ENCODE measurements at regions not wholly inside any gene's neighbourhood (a gene's known extent, or its start where the extent isn't known, plus 50 kb on each side); places are given as distances from the start of the nearest gene placed in this dataset.
A peak's percentile ranks its signal among the peaks of the same experiment; 100 is the strongest.
"Not testable (repeated sequence)": the region's sequence is repeated elsewhere in the genome, so short reads cannot be mapped to it uniquely, and the experiment has no call there.

DNA sequence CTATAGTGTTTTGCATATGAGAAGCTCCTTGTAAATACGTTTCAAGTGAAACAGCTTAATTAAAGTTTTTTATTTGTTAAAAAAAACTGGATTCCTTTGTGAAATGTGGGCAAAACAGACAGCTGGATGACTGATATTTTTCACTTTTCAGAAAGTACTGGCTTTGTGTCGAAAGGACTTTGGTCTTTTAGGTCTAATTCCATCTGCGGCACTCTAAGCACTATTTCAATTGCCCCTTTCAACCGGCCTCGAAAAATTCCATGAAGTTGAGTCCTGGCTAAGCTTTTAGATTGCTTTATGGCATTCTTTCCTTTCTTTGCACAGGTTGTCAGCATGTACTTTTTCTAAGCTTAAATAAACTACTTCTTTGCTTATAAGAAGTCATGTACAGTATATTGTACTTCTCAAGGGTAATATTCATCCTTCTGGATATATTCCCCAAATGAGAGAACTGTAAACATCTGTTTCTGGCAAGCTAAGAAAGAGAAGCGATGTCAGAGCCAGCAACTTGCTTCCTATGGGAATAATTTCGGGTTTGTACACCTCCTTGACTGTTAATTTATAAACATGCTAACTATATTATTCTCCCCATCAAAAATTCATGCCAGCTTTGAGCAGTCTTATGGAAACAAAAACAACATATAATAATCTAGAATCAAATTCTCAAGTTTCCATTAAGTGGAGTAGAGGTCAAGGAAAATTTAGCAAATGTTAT is 611.3 kb downstream of the ETNK1 start:
- no peak overlapping the region for H3K4me3 Mint-ChIP-seq
- no peaks in the 10 kb centered on the region for H3K4me1 Mint-ChIP-seq
- H3K27ac Mint-ChIP-seq = no peak overlapping the region
- no peaks in the 10 kb centered on the region for H3K36me3 Mint-ChIP-seq
- H3K27me3 Mint-ChIP-seq = no peaks in the 10 kb centered on the region
- peaks cover 0 to 1% (median 0%) of the 10 kb centered on the region in 9 donors for H3K9me3 Mint-ChIP-seq
- POLR2A ChIA-PET = no interaction called here
- no peak for DNase-seq
- no peak for ATAC-seq

DNA sequence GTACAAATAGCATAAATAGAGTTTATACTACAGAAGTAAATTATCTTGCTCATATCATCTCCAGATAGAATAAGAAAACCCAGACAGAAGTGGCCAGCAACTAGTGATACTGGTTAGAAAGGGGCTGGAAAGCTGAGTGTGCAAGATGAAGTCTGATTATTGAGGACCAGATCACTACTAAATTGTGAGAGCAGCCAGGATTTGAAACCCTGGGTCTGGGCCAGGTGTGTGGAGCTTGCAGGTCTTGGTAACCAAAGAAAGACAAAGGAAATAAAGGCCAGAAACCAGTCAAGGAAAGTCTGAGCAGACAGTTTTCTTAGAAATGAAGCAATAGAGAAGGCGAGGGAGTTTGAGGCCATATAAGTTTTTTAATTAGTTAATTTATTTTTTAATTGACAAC is 611.8 kb downstream of the ETNK1 start:
- Mint-ChIP-seq H3K4me1 (no peaks in the 10 kb centered on the region), H3K9me3 (peaks cover 0 to 1% (median 0%) of the 10 kb centered on the region in 9 donors), H3K27me3 (no peaks in the 10 kb centered on the region), H3K4me3 (no peak overlapping the region), H3K27ac (no peak overlapping the region), H3K36me3 (no peaks in the 10 kb centered on the region)
- ATAC-seq = no peak
- POLR2A ChIA-PET = no interaction called here
- no peak for DNase-seq

DNA sequence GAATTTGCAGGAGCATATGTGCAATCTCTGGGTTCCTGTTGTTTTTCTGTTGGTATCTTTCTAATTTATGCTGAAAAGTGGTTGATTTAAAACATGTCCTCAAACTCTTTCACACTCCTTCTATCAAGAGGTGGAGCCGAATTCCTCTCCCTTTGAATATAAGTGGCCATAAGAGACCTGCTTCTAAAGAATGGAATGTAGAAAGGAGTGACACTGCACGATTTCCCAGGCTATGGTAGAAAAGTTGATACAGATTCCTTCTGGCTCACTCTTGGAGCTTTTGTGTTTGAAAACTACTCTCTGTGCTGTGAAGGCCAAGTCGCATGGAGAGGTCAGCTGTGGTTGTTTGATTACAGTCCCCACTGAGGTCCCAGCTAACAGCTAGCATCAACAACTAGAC is 613.2 kb downstream of the ETNK1 start:
- H3K9me3 Mint-ChIP-seq = peaks cover 0 to 10% (median 0%) of the 10 kb centered on the region in 9 donors
- no peak overlapping the region for H3K27ac Mint-ChIP-seq
- H3K4me1 Mint-ChIP-seq = no peaks in the 10 kb centered on the region
- no peak for DNase-seq
- no peaks in the 10 kb centered on the region for H3K36me3 Mint-ChIP-seq
- no peaks in the 10 kb centered on the region for H3K27me3 Mint-ChIP-seq
- H3K4me3 Mint-ChIP-seq = no peak overlapping the region
- POLR2A ChIA-PET = no interaction called here
- ATAC-seq = no peak

DNA sequence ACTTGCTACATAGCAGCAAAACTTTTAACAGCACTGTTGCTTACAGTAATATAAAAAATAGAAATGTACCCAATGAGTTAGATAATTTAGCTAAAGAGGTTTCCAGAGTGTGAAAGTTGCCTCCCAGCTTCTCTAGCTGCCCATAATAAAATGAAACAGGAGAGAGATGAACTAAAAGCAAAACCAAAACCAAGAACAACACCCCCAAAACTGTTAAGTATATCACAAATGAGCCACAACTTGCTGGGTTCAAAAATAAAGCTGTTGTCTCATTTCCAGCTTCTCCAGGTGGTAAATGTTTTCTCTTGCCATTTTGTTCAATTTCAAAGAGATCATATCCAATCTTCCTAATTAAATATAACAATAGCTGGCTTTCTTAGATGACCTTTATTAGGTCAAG is 614.0 kb downstream of the ETNK1 start:
- POLR2A ChIA-PET = no interaction called here
- ATAC-seq (no peak), DNase-seq (no peak)
- peaks cover 0 to 2% (median 0%) of the 10 kb centered on the region in 5 donors for H3K27me3 Mint-ChIP-seq
- no peak overlapping the region for H3K27ac Mint-ChIP-seq
- no peak overlapping the region for H3K4me3 Mint-ChIP-seq
- peaks cover 0 to 17% (median 0%) of the 10 kb centered on the region in 9 donors for H3K9me3 Mint-ChIP-seq
- H3K36me3 Mint-ChIP-seq = no peaks in the 10 kb centered on the region
- H3K4me1 Mint-ChIP-seq = no peaks in the 10 kb centered on the region

DNA sequence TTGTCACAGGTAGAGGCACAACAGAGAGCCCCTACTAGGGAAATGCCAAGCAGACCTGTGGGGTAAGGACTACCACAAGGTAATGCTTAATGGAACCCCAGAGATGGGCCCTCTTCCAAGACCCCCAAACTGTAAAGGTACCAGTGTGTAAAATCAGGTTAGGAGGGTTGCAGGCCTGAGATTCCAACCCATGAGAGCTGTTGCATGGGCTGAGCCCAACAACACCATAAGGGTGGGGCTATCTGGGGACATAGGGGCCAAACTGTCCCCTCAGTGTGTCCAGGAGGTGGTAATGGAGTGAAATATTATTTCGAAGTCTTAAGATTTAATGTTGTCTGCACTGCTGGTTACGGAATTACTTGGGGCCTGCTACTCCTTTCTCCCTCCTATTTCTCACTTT is 620.2 kb downstream of the ETNK1 start:
- no peak overlapping the region for H3K4me3 Mint-ChIP-seq
- H3K36me3 Mint-ChIP-seq = no peaks in the 10 kb centered on the region
- no peaks in the 10 kb centered on the region for H3K4me1 Mint-ChIP-seq
- no peak overlapping the region for H3K27ac Mint-ChIP-seq
- ATAC-seq (no peak), DNase-seq (no peak)
- POLR2A ChIA-PET = no interaction called here
- peaks cover 0 to 23% (median 0%) of the 10 kb centered on the region in 9 donors for H3K9me3 Mint-ChIP-seq
- H3K27me3 Mint-ChIP-seq = peaks cover 0 to 4% (median 0%) of the 10 kb centered on the region in 5 donors

DNA sequence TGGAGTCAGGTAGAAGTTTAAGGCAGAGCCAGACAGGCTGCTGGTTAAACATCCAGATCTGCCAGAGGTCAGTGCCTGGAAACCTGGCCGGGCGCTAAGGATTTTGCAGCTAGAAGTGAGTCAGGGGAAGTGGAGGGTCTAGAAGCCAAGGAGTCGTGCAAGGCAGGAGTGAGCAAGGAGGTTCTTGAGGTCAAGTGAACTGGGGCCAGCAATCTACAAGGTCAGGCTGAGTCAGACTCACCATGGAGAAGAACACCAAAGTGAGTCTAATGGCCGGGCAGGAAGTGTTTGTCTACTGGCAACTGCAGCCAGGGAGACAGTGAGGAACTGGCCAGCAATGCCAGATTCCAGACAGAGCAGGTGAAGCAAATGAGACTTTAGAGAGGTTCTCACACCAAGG is 628.2 kb downstream of the ETNK1 start:
- H3K27me3 Mint-ChIP-seq = peaks cover 0 to 8% (median 0%) of the 10 kb centered on the region in 5 donors
- no peak overlapping the region for H3K4me3 Mint-ChIP-seq
- no peak overlapping the region for H3K27ac Mint-ChIP-seq
- POLR2A ChIA-PET = no interaction called here
- H3K4me1 Mint-ChIP-seq = no peaks in the 10 kb centered on the region
- ATAC-seq = no peak
- peaks cover 0 to 2% (median 0%) of the 10 kb centered on the region in 3 donors for H3K36me3 Mint-ChIP-seq
- H3K9me3 Mint-ChIP-seq = peaks cover 0 to 24% (median 3%) of the 10 kb centered on the region in 9 donors
- no peak for DNase-seq

DNA sequence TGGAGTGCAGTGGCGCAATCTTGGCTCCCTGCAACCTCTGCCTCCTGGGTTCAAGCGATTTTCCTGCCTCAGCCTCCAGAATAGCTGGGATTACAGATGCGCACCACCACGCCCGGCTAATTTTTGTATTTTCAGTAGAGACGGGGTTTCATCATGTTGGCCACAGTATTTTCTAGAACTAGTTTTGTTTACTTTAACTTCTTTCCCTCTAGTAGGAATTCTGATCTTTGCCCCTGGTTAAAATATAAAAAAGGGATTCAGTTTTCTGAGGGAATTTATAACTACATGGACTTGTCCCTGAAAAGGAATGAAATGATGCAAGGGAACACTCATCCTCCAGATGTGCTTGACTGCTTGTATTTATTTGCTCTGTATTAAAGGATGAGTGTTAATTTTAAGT is 628.9 kb downstream of the ETNK1 start:
- H3K27ac Mint-ChIP-seq, H3K4me3 Mint-ChIP-seq, H3K27me3 Mint-ChIP-seq, H3K4me1 Mint-ChIP-seq, POLR2A ChIA-PET, ATAC-seq, H3K36me3 Mint-ChIP-seq, DNase-seq: not testable (repeated sequence)
- H3K9me3 Mint-ChIP-seq = peaks cover 0 to 24% (median 3%) of the 10 kb centered on the region in 9 donors

DNA sequence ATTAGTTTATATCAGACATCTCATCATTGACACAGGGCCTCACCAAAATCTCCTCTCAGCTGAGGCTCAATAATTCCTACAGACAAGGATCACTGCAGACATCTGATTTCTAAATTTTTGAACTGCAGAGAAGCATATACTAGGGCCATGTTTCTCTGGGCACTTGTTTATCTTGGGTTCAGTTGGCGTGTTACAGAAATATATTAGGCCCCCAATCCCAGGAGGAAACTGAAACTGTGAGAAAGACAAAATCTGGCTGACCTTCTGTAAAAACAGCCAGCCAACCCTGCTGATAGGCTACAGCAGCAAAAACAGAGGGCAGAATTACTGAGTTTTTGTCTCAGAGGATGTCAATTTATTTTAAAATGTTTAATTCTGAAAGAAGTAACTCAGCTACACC is 634.6 kb downstream of the ETNK1 start:
- H3K4me1 Mint-ChIP-seq = no peaks in the 10 kb centered on the region
- H3K36me3 Mint-ChIP-seq = no peaks in the 10 kb centered on the region
- POLR2A ChIA-PET = no interaction called here
- no peak overlapping the region for H3K4me3 Mint-ChIP-seq
- peaks cover 0 to 4% (median 0%) of the 10 kb centered on the region in 5 donors for H3K27me3 Mint-ChIP-seq
- peaks cover 0 to 30% (median 3%) of the 10 kb centered on the region in 9 donors for H3K9me3 Mint-ChIP-seq
- no peak for ATAC-seq
- DNase-seq = no peak
- no peak overlapping the region for H3K27ac Mint-ChIP-seq

DNA sequence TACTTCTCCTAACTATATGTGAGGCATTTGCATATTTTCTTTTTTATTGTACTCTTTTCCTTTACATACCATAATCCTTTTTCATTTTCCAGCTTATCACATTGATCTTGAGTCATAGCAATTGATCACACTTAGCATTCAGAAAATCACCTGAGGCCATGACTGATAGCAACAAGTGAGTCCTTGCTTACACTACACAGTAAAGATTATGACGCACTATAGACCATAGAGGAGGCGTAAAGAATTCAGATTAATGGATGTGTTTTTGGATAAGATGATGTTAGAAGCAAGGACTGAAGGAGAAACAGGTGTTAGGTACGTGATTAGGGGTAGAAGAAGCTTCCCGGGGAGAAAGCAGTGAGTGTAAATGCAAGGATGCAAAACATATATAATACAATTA is 637.7 kb downstream of the ETNK1 start:
- Mint-ChIP-seq H3K27ac (no peak overlapping the region), H3K9me3 (peaks cover 0 to 13% (median 3%) of the 10 kb centered on the region in 9 donors), H3K4me1 (no peaks in the 10 kb centered on the region), H3K4me3 (no peak overlapping the region), H3K36me3 (no peaks in the 10 kb centered on the region), H3K27me3 (no peaks in the 10 kb centered on the region)
- no peak for DNase-seq
- ATAC-seq = no peak
- POLR2A ChIA-PET = no interaction called here

DNA sequence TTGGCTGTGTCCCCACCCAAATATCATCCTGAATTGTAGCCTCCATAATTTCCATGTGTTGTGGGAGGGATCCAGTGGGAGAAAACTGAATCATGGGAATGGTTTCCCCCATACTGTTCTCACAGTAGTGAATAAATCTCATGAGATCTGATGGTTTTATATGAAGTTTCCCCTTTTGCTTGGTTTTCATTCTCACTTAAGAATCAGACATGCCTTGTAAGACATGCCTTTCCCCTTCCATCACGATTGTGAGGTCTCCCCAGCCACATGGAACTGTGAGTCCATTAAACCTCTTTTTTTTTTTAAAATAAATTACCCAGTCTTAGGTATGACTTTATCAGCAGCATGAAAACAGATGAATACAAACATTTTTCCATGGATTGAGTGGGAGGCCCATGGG is 652.9 kb downstream of the ETNK1 start:
- H3K4me1 Mint-ChIP-seq = no peaks in the 10 kb centered on the region
- H3K36me3 Mint-ChIP-seq = no peaks in the 10 kb centered on the region
- POLR2A ChIA-PET = no interaction called here
- DNase-seq (no peak), ATAC-seq (no peak)
- H3K9me3 Mint-ChIP-seq = peaks cover 0 to 12% (median under 1%) of the 10 kb centered on the region in 9 donors
- no peaks in the 10 kb centered on the region for H3K27me3 Mint-ChIP-seq
- H3K27ac Mint-ChIP-seq = no peak overlapping the region
- no peak overlapping the region for H3K4me3 Mint-ChIP-seq

DNA sequence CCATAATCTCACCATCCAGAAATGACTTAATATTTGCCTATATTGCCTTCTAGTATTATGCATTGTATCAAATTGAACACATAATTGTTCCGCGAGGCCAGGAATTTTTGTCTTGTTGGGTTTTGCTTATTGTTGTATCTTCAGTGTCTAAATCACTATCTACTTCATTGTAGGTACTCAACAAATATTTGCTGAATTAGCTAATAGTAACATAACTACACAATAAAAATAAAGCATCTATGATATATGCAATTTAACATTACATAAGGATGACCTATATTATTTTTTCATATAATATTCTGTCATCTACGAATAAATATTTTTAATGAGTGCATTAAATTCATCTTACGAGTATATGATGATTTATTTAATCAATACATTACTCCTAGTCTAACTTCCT is 656.3 kb downstream of the ETNK1 start:
- no peak for ATAC-seq
- H3K9me3 Mint-ChIP-seq = peaks cover 0 to 27% (median 8%) of the 10 kb centered on the region in 9 donors
- no peaks in the 10 kb centered on the region for H3K36me3 Mint-ChIP-seq
- no peaks in the 10 kb centered on the region for H3K27me3 Mint-ChIP-seq
- H3K4me1 Mint-ChIP-seq = no peaks in the 10 kb centered on the region
- H3K4me3 Mint-ChIP-seq = no peak overlapping the region
- POLR2A ChIA-PET = no interaction called here
- DNase-seq = no peak
- H3K27ac Mint-ChIP-seq = no peak overlapping the region

DNA sequence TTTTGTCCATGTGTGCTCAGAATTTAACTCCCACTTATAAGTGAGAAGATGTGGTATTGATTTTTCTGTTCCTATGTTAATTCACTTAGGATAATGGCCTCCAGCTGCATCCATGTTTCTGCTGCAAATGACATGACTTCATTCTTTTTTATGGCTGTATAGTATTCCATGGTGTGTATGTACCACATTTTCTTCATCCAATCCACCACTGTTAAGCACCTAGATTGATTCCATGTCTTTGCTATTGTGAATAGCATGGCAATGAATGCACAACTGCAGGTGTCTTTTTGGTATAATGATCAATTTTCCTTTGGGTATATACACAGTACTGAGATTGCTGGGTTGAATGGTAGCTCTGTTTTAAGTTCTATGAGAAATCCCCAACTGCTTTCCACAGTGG is 657.7 kb downstream of the ETNK1 start:
- ATAC-seq (no peak), DNase-seq (no peak)
- H3K27me3 Mint-ChIP-seq = no peaks in the 10 kb centered on the region
- no peaks in the 10 kb centered on the region for H3K4me1 Mint-ChIP-seq
- no peaks in the 10 kb centered on the region for H3K36me3 Mint-ChIP-seq
- POLR2A ChIA-PET = no interaction called here
- H3K4me3 Mint-ChIP-seq = no peak overlapping the region
- H3K9me3 Mint-ChIP-seq = peaks cover 0 to 27% (median 8%) of the 10 kb centered on the region in 9 donors
- H3K27ac Mint-ChIP-seq = no peak overlapping the region

DNA sequence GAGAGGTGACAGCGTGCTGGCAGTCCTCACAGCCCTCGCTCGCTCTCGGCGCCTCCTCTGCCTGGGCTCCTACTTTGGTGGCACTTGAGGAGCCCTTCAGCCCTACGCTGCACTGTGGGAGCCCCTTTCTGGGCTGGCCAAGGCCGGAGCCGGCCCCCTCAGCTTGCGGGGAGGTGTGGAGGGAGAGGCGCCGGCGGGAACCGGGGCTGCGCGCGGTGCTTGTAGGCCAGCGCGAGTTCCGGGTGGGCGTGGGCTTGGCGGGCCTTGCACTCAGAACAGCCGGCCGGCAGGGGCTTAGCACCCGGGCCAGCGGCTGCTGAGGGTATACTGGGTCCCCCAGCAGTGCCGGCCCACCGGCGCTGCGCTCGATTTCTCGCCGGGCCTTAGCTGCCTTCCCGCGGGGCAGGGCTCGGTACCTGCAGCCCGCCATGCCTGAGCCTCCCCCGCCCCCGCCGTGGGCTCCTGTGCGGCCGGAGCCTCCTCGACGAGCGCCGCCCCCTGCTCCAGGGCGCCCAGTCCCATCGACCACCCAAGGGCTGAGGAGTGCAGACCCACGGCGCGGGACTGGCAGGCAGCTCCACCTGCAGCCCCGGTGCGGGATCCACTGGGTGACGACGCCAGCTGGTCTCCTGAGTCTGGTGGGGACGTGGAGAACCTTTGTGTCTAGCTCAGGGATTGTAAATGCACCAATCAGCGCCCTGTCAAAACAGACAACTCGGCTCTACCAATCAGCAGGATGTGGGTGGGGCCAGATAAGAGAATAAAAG is 661.0 kb downstream of the ETNK1 start:
- peak in 1 of 10 donors; percentile 0 for DNase-seq
- POLR2A ChIA-PET = not testable (repeated sequence)

More for the DNA sequence above, 661.0 kb downstream of the ETNK1 start:
- not testable (repeated sequence) for H3K36me3 Mint-ChIP-seq, H3K4me1 Mint-ChIP-seq, H3K4me3 Mint-ChIP-seq, ATAC-seq, H3K27me3 Mint-ChIP-seq, H3K27ac Mint-ChIP-seq
- H3K9me3 Mint-ChIP-seq = peaks cover 0 to 27% (median 11%) of the 10 kb centered on the region in 9 donors
